Rectal smooth muscle tissue (tissue), 1 donor: ENCODE measurements at regions not wholly inside any gene's neighbourhood (a gene's known extent, or its start where the extent isn't known, plus 50 kb on each side); places are given as distances from the start of the nearest gene placed in this dataset.
"Not testable (repeated sequence)": the region's sequence is repeated elsewhere in the genome, so short reads cannot be mapped to it uniquely, and the experiment has no call there.

Source experiments
- H3K27ac ChIP-seq: one replicate; pipeline ENCODE4 v1.7.0; 2013; ENCODE audit warnings: low read depth, low read length, inconsistent platforms
- H3K27me3 ChIP-seq: one replicate; pipeline ENCODE4 v1.7.0; 2013; ENCODE audit warnings: low read length; ENCODE audit not compliant: control insufficient read depth, insufficient read depth
- H3K36me3 ChIP-seq: one replicate; pipeline ENCODE4 v1.7.0; 2013; ENCODE audit warnings: low read length; ENCODE audit not compliant: control insufficient read depth, insufficient read depth
- H3K4me1 ChIP-seq: one replicate; pipeline ENCODE4 v1.7.0; 2013; ENCODE audit warnings: low read length; ENCODE audit not compliant: control insufficient read depth, insufficient read depth
- H3K4me3 ChIP-seq: one replicate; pipeline ENCODE4 v1.7.0; 2013; ENCODE audit warnings: low read length
- H3K9ac ChIP-seq: one replicate; pipeline ENCODE4 v1.7.0; 2013; ENCODE audit warnings: low read length

DNA sequence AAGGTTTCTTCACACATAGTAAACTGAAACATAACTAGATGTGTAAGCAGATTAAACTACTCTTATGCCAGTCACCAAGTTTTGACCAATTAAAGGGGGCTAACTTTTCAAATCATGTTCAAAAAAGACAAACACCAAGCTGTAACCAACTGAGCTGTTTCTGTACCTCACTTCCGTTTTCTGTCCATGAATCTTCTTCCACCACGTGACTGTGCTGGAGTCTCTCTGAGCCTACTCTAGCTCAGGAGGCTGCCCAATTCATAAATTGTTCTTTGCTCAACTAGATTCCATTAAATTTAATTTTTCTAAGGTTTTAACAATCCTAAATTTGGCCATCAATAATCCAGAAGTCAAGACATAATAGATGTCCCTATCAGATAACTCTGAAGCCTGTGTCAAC, 229.4 kb downstream of the FNDC1 start:
- no peak overlapping the region for H3K27ac ChIP-seq
- H3K9ac ChIP-seq, result no peak overlapping the region
- no peaks in the 10 kb centered on the region for H3K4me1 ChIP-seq
- no peak overlapping the region for H3K4me3 ChIP-seq
- H3K27me3 ChIP-seq, result no peaks in the 10 kb centered on the region
- no peaks in the 10 kb centered on the region for H3K36me3 ChIP-seq

DNA sequence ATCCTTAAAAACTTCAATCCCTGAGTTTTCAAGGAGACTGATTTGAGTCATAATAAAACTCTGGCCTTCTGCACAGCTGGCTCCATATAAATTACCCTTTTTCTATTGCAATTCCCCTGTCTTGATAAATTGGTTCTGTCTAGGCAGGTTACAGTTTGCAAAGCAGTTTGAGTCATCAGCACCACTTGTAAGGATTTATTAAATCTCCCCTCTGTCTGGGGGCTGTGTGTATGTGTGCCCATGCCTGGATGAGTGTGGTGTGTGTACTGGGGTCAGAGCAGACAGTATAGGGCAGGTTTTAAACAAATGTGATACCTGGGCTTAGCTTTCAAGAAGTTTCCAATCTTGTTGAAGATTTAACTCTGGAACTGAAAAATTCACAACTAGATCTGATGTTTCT, 228.6 kb downstream of the FNDC1 start:
- Histone ChIP-seq H3K36me3 (no peaks in the 10 kb centered on the region), H3K27me3 (no peaks in the 10 kb centered on the region)

DNA sequence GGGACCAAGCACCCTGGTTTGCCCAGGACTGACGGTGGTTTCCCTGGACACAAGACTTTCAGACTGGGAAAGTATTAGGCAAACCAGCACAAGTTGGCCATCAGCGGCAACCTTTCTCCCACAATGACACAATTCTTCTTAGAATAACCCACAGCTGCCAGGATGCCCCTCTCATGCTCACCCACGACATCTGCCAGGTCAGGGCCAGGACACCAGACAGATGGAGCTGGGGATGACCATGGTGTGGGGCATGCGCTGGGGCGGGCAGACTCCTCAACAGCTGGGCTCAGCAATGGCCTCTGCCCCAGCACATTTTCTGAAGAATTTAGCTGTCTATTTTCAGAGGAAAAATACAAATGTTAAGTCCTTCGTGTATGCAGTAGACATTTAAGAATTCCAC, 226.4 kb downstream of the FNDC1 start:
- Histone ChIP-seq H3K9ac (no peak overlapping the region), H3K27me3 (no peaks in the 10 kb centered on the region), H3K27ac (no peak overlapping the region), H3K4me3 (no peak overlapping the region), H3K36me3 (no peaks in the 10 kb centered on the region), H3K4me1 (peaks cover 3% of the 10 kb centered on the region)

More for the DNA sequence above, 228.6 kb downstream of the FNDC1 start:
- H3K4me1 ChIP-seq, result no peaks in the 10 kb centered on the region
- no peak overlapping the region for H3K27ac ChIP-seq
- H3K4me3 ChIP-seq, result no peak overlapping the region
- no peak overlapping the region for H3K9ac ChIP-seq

DNA sequence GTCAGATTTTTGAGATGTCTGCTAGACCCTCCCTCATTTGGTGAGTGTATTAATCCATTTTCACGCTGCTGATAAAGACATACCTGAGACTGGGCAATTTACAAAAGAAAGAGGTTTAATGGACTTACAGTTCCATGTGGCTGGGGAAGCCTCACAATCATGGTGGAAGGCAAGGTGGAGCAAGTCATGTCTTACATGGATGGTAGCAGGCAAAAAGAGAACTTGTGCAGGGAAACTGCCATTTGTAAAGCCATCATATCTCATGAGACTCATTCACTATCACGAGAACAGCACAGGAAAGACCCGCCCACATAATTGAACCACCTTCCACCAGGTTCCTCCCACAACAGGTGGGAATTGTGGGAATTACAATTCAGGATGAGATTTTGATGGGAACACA, 223.5 kb downstream of the FNDC1 start:
- not testable (repeated sequence) for H3K36me3 ChIP-seq, H3K4me1 ChIP-seq, H3K9ac ChIP-seq, H3K27ac ChIP-seq, H3K27me3 ChIP-seq, H3K4me3 ChIP-seq

DNA sequence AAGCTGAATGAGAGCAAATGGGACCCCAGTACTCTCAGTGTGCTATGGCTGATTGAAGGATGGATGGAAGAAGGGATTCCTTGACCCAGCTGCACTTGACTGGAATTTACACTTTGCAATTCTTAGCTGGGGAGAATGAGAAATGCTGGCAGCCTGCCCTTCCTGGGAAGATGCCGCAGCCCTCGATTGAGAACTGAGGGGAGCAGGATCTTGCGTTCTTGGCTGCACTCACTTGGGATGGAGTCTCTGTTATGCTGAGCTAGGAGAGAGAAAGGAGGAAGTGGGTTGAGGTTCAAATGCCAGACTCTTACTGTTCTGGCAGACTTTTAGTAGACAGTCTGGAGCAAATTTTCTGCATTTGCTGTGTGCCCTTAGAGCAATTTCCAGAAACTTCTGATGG, 221.2 kb downstream of the FNDC1 start:
- Histone ChIP-seq H3K9ac (no peak overlapping the region), H3K27me3 (no peaks in the 10 kb centered on the region), H3K4me3 (no peak overlapping the region), H3K4me1 (peaks cover 4% of the 10 kb centered on the region), H3K36me3 (no peaks in the 10 kb centered on the region), H3K27ac (no peak overlapping the region)

DNA sequence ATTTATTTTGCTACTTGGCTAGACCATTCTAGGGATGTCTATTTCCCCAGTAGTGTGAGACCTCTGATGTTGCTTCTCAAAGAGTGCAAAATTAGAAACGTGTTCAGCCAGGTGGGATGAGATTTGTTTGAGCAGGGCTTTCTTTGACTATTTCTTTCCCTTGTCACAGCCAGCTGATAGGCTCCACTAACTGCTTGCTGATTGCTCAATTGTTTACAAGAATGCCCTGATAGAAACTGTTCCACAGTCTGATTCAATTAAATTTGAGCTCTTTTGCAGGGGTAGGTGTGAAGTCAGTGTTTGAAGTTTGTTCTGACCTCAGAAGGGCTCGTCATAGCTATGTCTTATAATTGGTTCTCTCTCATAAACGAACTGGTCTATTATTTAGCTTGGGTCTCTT, 220.5 kb downstream of the FNDC1 start:
- H3K27me3 ChIP-seq, result no peaks in the 10 kb centered on the region
- H3K36me3 ChIP-seq, result no peaks in the 10 kb centered on the region
- H3K4me1 ChIP-seq, result peaks cover 4% of the 10 kb centered on the region
- no peak overlapping the region for H3K4me3 ChIP-seq
- H3K9ac ChIP-seq, result no peak overlapping the region
- no peak overlapping the region for H3K27ac ChIP-seq

DNA sequence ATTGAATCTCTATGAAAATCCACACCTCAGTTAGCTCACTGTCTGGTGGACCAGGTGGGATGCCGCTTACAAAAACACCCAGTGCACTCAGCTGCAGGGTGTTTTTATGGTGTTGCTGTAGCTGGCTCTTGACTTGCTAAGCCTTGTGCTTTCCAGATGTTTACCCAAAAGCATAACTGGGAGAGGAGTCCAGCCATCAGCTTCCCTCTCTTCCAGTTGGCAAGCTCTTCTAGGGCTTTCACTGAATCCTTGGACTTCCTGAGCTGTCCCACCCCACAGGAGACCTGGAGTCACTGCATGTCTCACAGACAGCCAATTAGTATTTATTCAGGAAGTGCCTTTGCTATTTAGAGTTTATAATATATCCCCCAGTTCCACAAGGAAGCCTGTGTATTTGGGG, 210.9 kb downstream of the FNDC1 start:
- H3K27me3 ChIP-seq, result no peaks in the 10 kb centered on the region
- no peak overlapping the region for H3K27ac ChIP-seq
- no peak overlapping the region for H3K9ac ChIP-seq
- no peak overlapping the region for H3K4me3 ChIP-seq
- H3K4me1 ChIP-seq, result no peaks in the 10 kb centered on the region
- no peaks in the 10 kb centered on the region for H3K36me3 ChIP-seq

DNA sequence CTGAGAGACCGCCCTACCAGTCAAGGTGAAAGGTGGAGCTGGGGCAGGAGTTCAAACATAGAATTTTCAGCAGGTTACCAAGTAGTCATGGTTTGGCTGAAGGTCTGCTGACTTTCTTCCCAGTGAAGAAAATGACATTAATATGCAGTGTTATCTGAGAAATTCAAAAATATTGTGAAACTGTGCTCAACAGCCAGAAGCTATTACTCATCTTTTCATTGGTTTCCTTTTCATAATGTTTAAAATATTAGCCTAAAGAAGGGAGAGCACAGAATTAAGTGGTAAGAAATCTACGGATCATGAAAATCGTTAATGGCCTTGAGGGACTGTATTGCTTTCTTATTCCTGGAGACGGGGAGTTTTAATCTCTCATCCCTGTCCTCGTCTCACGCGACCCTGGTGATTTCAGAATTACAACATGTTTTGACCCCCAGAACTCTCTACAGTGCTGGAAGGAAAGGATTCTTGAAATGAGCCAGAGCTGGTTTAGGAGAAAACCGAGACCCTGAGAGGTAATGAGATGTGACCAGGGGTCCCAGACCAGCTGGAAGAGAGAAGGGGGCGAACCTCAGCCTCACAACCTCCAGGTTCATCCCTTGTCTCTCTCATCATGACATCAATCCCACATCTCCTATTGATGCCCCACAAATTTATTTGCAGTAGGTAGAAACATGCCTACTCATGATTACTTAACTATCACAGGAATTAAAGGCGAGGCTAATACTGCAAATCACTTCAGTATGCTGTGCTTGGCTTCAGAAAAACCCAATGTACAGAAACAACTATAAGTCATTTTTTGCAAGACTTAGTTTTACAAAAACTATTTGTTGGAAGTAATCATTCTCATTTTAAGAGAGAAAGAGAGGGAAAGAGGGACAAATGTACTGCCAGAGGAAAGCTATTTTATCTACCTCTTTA, 209.5 kb downstream of the FNDC1 start:
- no peak overlapping the region for H3K27ac ChIP-seq
- no peak overlapping the region for H3K4me3 ChIP-seq

DNA sequence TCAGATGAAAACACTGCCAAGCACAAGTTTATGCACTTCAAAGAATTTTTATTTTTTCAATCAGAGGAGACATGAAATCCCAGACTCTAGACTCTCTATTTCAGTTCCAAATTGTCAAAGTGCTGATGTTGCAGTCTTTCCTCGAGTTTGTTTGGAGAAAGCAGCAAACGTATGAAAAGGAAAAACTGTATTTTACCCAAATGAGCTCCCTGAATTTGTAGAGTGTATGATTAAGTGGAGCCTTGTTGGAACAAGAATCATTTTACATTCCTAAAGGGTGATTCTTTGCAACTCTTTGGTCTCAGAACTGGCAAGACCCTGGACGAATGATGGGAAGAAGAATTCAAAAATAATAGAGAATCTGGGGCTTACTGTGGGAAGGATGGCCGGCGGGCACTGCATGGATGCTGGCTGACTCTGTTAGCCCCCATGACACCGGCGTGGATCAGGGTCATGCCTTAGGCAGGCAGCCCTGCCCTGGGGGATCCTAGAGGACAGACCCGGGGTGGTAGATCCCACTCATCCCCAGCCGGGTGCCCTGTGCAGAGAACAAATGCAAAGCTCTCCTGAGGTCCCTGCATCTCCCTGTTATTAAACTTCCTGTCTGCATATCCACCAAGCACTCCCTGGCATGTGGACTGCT, 207.4 kb downstream of the FNDC1 start:
- Histone ChIP-seq H3K9ac (no peak overlapping the region), H3K36me3 (no peaks in the 10 kb centered on the region), H3K4me3 (no peak overlapping the region), H3K27me3 (no peaks in the 10 kb centered on the region), H3K27ac (no peak overlapping the region), H3K4me1 (no peaks in the 10 kb centered on the region)

More for the DNA sequence above, 209.5 kb downstream of the FNDC1 start:
- Histone ChIP-seq H3K27me3 (no peaks in the 10 kb centered on the region), H3K9ac (no peak overlapping the region), H3K4me1 (no peaks in the 10 kb centered on the region), H3K36me3 (no peaks in the 10 kb centered on the region)

DNA sequence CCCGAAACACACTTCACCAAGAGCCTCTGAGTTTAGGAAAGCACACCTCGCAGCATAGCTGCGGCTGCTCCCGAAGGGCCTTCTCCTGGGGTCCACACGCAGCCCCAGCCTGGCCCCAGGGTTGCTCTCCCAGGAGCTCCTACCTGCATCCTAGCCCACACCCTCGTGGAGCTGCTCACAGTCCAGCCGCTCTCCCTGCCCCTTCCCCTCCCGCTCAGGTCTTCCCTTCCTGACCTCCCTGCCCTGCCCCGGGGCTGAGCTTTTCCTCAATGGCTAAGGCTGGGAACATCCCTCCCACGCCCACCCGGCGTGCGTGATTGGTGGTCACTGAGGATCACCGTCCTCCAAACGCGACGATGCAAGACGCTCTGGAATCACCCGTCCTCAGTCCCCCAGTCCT, 205.8 kb downstream of the FNDC1 start:
- H3K4me1 ChIP-seq, result no peaks in the 10 kb centered on the region
- no peak overlapping the region for H3K4me3 ChIP-seq
- no peak overlapping the region for H3K27ac ChIP-seq
- no peaks in the 10 kb centered on the region for H3K27me3 ChIP-seq
- H3K36me3 ChIP-seq, result no peaks in the 10 kb centered on the region
- no peak overlapping the region for H3K9ac ChIP-seq

DNA sequence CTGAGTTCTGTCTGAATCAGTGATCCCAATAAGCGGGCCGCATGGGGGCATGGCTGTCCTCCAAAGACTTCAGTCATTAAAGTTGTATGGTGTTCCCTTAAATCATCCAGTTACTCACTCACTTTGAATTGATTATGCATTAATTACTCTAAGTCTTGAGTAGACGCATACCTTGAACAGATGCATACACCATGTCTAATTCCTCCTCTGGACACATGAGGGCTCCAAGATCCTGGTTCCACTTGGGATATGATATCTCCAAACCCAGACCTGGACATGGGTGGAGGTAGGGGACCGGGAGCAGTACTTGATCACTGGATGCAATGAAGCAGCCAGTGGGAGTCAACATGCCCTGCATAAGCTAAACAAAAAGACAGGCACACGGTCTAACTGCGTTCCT, 204.5 kb downstream of the FNDC1 start:
- no peaks in the 10 kb centered on the region for H3K36me3 ChIP-seq
- H3K9ac ChIP-seq, result no peak overlapping the region
- H3K4me1 ChIP-seq, result no peaks in the 10 kb centered on the region
- H3K27ac ChIP-seq, result no peak overlapping the region
- H3K27me3 ChIP-seq, result no peaks in the 10 kb centered on the region
- no peak overlapping the region for H3K4me3 ChIP-seq

DNA sequence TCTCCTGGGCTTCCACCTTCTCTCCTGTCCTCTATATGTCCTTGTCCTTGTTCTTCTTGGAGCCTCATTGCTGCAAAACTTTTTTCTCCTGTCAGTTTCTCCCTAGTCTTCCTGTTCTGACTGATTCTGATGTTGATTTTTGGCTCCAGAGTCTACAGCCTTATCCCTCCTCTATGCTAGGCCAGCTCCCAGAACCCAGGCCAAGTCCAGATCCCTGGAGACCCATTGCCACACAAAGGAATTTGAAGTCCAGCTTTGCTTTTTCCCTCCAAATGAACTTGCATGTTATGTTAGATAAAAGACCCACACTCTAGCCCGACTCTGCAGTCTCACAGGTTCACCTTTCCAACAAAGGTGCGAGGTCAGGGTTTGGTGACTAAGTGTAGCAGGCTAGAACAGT, 203.1 kb downstream of the FNDC1 start:
- Histone ChIP-seq H3K36me3 (no peaks in the 10 kb centered on the region), H3K4me1 (no peaks in the 10 kb centered on the region), H3K27ac (no peak overlapping the region), H3K4me3 (no peak overlapping the region), H3K9ac (no peak overlapping the region), H3K27me3 (no peaks in the 10 kb centered on the region)

DNA sequence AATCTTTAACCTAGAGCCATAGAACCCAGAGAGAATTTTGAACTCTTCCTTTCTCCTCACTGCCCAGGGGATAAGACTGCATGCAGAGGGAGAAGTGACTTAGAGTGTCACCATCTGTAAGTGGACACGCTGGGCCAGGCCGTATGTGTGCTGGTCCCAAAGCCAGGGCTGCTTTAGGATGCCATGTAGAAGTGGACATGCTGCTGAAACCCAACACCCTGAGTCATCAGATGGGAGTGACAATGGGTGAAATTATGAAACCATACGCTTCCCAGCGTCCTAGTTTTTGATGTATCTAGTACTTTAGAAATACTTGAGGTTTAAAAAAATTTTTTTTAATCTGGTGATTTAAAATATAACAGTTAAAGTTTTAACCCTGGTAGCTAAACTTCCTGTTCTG, 191.1 kb downstream of the FNDC1 start:
- no peak overlapping the region for H3K27ac ChIP-seq
- no peaks in the 10 kb centered on the region for H3K4me1 ChIP-seq
- H3K27me3 ChIP-seq, result no peaks in the 10 kb centered on the region
- H3K36me3 ChIP-seq, result no peaks in the 10 kb centered on the region
- H3K9ac ChIP-seq, result no peak overlapping the region
- no peak overlapping the region for H3K4me3 ChIP-seq
